ENCODE measurements at regions not wholly inside any gene's neighbourhood (a gene's known extent, or its start where the extent isn't known, plus 50 kb on each side); places are given as distances from the start of the nearest gene placed in this dataset.

DNA sequence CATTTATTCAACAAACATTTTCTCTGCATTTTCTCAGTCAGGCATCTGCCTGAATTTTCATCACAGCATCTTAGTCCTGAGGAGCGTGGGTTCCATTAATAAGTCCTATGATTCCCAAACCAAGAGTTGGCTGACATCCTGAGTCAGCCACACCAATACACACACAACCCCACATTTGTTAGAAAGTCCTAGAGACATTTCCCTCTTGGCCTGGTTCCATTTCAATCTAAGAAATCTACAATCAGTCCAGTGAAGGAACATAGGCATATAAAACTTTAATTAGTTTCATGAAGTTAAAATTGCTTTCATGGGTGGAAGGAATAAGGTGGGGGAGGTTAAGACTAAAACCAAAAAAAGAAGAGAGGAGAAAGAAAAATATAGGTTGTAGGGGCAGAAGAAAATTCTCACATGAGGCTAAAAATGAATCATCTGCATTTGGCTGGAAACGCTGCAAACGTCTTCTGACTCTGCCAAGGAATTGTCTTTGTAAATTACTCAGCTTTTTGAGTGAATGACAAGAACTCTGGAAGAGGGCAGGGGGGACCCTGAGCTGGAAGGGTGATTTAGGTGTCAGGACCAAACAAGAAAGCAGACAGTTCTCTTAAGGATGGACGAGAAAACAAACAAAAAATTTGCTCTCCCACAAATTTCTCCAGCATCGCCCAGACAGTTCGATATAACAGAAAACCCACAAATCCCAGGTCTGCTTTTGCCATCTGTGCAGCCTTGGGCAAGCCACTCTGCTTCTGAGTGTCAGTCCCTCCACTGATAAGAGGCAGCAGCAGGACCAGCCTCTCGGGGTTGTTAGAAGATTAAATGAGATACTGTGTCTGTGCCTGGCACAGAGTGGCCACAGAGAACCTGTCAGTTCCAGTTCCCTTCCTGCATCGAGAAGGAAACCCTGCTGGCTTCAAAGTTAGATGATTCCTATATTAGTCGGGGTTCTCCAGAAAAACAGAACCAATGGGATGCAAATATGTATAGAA, 289.7 kb downstream of the CDK5RAP2 start:
- WGBS, 2 donors (ENCODE audit: low coverage in 1 of 2) = 53 to 65% methylated on average over 4 to 9 of the region's 9 CpGs
- in situ Hi-C loops (cut with MboI; ENCODE audit: low pct_ligation_motif_present in 1 of 4, low pct_unique_long_range_greater_than_20kb in 1 of 4, low sequenced_read_pairs in 3 of 4) (no loop called here), intact Hi-C loops (cut with DNase I; ENCODE audit: low total_unique reads) (no loop called here)
- Histone ChIP-seq H3K27ac (no peak overlapping the region), H3K9me3 (no peaks in the 10 kb centered on the region), H3K4me1 (no peaks in the 10 kb centered on the region), H3K4me3 (no peak overlapping the region), H3K27me3 (no peaks in the 10 kb centered on the region), H3K36me3 (no peaks in the 10 kb centered on the region)
- DNase-seq = no peak
- TF ChIP-seq POLR2A (IDR thresholded peaks at IDR 0.05) = no peak
- TF ChIP-seq CTCF (IDR thresholded peaks at IDR 0.05) = no peak
- no peak for TF ChIP-seq POLR2AphosphoS5 (IDR thresholded peaks at IDR 0.05)
- TF ChIP-seq EP300 (IDR thresholded peaks at IDR 0.05; ENCODE audit: low read depth) = no peak

DNA sequence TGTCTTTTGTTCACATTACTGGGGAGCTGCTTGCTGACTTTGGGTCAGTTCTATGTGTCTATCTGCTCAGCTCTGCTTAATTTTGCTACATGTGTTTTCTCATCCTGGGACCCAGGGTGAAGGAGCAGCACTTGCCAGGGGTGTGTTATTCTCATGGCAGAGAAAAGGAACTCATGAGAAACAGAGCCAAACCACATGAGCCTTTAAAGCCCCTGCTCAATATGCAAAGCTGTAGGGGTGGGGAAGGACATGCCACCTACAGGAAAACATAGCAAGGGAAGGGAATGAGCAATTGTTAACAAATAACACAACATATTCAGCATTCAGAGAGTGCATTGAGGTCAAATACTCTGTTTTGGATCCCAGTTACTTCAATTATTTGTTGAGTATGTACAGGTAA, 290.9 kb downstream of the CDK5RAP2 start:
- no peak for DNase-seq
- Histone ChIP-seq H3K27ac (no peak overlapping the region), H3K4me1 (no peaks in the 10 kb centered on the region), H3K36me3 (no peaks in the 10 kb centered on the region), H3K4me3 (no peak overlapping the region), H3K27me3 (no peaks in the 10 kb centered on the region), H3K9me3 (no peaks in the 10 kb centered on the region)
- intact Hi-C loops (cut with DNase I; ENCODE audit: low total_unique reads) = no loop called here
- TF ChIP-seq POLR2A (IDR thresholded peaks at IDR 0.05) (no peak), CTCF (IDR thresholded peaks at IDR 0.05) (no peak), POLR2AphosphoS5 (IDR thresholded peaks at IDR 0.05) (no peak), EP300 (IDR thresholded peaks at IDR 0.05; ENCODE audit: low read depth) (no peak)
- in situ Hi-C loops (cut with MboI; ENCODE audit: low pct_ligation_motif_present in 1 of 4, low pct_unique_long_range_greater_than_20kb in 1 of 4, low sequenced_read_pairs in 3 of 4) = no loop called here

DNA sequence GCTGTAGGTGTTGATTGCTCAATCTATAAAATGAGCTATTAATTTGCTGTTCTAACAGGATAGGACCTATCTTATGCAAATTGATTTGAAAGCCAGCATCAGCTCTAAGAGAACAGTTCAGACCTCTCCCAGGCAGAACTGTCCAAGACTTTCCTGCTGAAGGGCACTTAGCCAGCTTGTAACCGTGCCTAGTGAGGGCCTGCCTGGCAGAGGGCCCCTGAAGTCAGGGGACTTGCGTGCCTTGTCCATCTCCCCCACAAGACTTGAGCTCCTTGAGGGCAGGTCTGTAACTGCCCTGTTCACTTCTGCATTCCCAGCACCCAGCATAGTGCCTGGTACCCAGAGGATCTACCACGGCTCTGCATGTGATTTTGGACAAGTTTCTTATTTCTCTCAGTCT, 293.4 kb downstream of the CDK5RAP2 start:
- no peak for TF ChIP-seq CTCF (IDR thresholded peaks at IDR 0.05)
- TF ChIP-seq POLR2A (IDR thresholded peaks at IDR 0.05) = no peak
- TF ChIP-seq POLR2AphosphoS5 (IDR thresholded peaks at IDR 0.05) = no peak
- no peak for TF ChIP-seq EP300 (IDR thresholded peaks at IDR 0.05; ENCODE audit: low read depth)
- H3K4me3 ChIP-seq = no peak overlapping the region
- in situ Hi-C loops (cut with MboI; ENCODE audit: low pct_ligation_motif_present in 1 of 4, low pct_unique_long_range_greater_than_20kb in 1 of 4, low sequenced_read_pairs in 3 of 4) = no loop called here

GRCh38 chr9:120284821-120285220, 295.1 kb downstream of the CDK5RAP2 start:
- in situ Hi-C loops (cut with MboI; ENCODE audit: low pct_ligation_motif_present in 1 of 4, low pct_unique_long_range_greater_than_20kb in 1 of 4, low sequenced_read_pairs in 3 of 4) = no loop called here

More for the DNA sequence above, 293.4 kb downstream of the CDK5RAP2 start:
- H3K4me1 ChIP-seq = no peaks in the 10 kb centered on the region
- H3K9me3 ChIP-seq = no peaks in the 10 kb centered on the region
- H3K27ac ChIP-seq = no peak overlapping the region
- H3K27me3 ChIP-seq = no peaks in the 10 kb centered on the region
- WGBS, 2 donors (ENCODE audit: low coverage in 1 of 2) = 80 to 81% methylated on average over 1 to 3 of the region's 3 CpGs
- DNase-seq = no peak
- H3K36me3 ChIP-seq = no peaks in the 10 kb centered on the region
- intact Hi-C loops (cut with DNase I; ENCODE audit: low total_unique reads) = no loop called here

More at GRCh38 chr9:120284821-120285220, 295.1 kb downstream of the CDK5RAP2 start:
- H3K4me1 ChIP-seq = no peaks in the 10 kb centered on the region
- TF ChIP-seq POLR2AphosphoS5 (IDR thresholded peaks at IDR 0.05) = no peak
- TF ChIP-seq EP300 (IDR thresholded peaks at IDR 0.05; ENCODE audit: low read depth) = no peak
- no peak for TF ChIP-seq CTCF (IDR thresholded peaks at IDR 0.05)
- no peak for TF ChIP-seq POLR2A (IDR thresholded peaks at IDR 0.05)
- no peaks in the 10 kb centered on the region for H3K27me3 ChIP-seq
- no peak for DNase-seq
- H3K4me3 ChIP-seq = no peak overlapping the region
- no peaks in the 10 kb centered on the region for H3K9me3 ChIP-seq
- H3K36me3 ChIP-seq = no peaks in the 10 kb centered on the region
- no peak overlapping the region for H3K27ac ChIP-seq
- intact Hi-C loops (cut with DNase I; ENCODE audit: low total_unique reads) = no loop called here
- WGBS, 2 donors (ENCODE audit: low coverage in 1 of 2) = 58 to 69% methylated on average over 2 of the region's 2 CpGs
